Neuronal stem cell (in vitro differentiated cells): ENCODE measurements at regions not wholly inside any gene's neighbourhood (a gene's known extent, or its start where the extent isn't known, plus 50 kb on each side); places are given as distances from the start of the nearest gene placed in this dataset.
A peak's percentile ranks its signal among the peaks of the same experiment; 100 is the strongest.

Experiments used
- DNase-seq: peaks from one replicate; pipeline ENCODE4 v3.0.0-alpha.2; 2013; ENCODE audit warnings: low spot score
- H2AFZ ChIP-seq: one replicate; pipeline ENCODE4 v1.6.1; 2013; ENCODE audit warnings: mild to moderate bottlenecking, low read length, inconsistent platforms
- H2AK5ac ChIP-seq: 2 replicates; pipeline ENCODE4 v1.6.1; 2013; ENCODE audit warnings: low read depth, mild to moderate bottlenecking, inconsistent platforms, low read length, moderate library complexity, mixed read lengths
- H2BK120ac ChIP-seq: 2 replicates; pipeline ENCODE4 v1.6.1; 2013; ENCODE audit warnings: low read depth, mild to moderate bottlenecking, inconsistent platforms, low read length, moderate library complexity, mixed read lengths
- H2BK12ac ChIP-seq: one replicate; pipeline ENCODE4 v1.6.1; 2013; ENCODE audit warnings: low read length, inconsistent platforms
- H2BK15ac ChIP-seq: 2 replicates; pipeline ENCODE4 v1.6.1; 2013; ENCODE audit warnings: mild to moderate bottlenecking, low read length, inconsistent platforms, mixed read lengths
- H2BK5ac ChIP-seq: one replicate; pipeline ENCODE4 v1.6.1; 2013; ENCODE audit warnings: inconsistent platforms, mild to moderate bottlenecking, low read length, moderate library complexity
- H3K14ac ChIP-seq: one replicate; pipeline ENCODE4 v1.6.1; 2013; ENCODE audit warnings: low read length, inconsistent platforms
- H3K18ac ChIP-seq: 2 replicates; pipeline ENCODE4 v1.6.1; 2013; ENCODE audit warnings: low read length, inconsistent platforms
- H3K23ac ChIP-seq: 2 replicates; pipeline ENCODE4 v1.6.1; 2013; ENCODE audit warnings: low read depth, mild to moderate bottlenecking, mixed read lengths, low read length, inconsistent platforms; ENCODE audit not compliant: poor library complexity
- H3K27ac ChIP-seq: replicated peaks from 3 replicates; pipeline ENCODE4 v1.5.1; 2013; ENCODE audit warnings: low read length, inconsistent platforms
- H3K27me3 ChIP-seq, 3 experiments: 2 replicates each; pipeline ENCODE4 v1.6.1; 2013; ENCODE audit warnings: low read length in 3 of 3, mild to moderate bottlenecking in 2 of 3, inconsistent platforms in 1 of 3, low read depth in 1 of 3, mixed read lengths in 1 of 3, moderate library complexity in 1 of 3; ENCODE audit not compliant: control insufficient read depth in 3 of 3, insufficient read depth in 3 of 3
- H3K36me3 ChIP-seq, 2 donors: replicated peaks in 1 of 2; 2 replicates each; pipeline ENCODE4 v1.6.1; 2013; ENCODE audit warnings: low read length in 2 of 2; ENCODE audit not compliant: control insufficient read depth in 2 of 2, insufficient read depth in 2 of 2
- H3K4ac ChIP-seq: 2 replicates; pipeline ENCODE4 v1.6.1; 2013; ENCODE audit warnings: inconsistent platforms, mild to moderate bottlenecking, low read length, moderate library complexity
- H3K4me1 ChIP-seq, 2 donors: 1 replicate in 1 of 2; 2 replicates in 1 of 2; pipeline ENCODE4 v1.6.1; 2013; ENCODE audit warnings: low read length in 2 of 2, low read depth in 1 of 2; ENCODE audit not compliant: control insufficient read depth in 2 of 2, insufficient read depth in 1 of 2
- H3K4me2 ChIP-seq: one replicate; pipeline ENCODE4 v1.6.1; 2013; ENCODE audit warnings: mild to moderate bottlenecking, low read length, inconsistent platforms; ENCODE audit not compliant: insufficient read depth, poor library complexity, severe bottlenecking
- H3K4me3 ChIP-seq, 2 donors: 2 replicates each; pipeline ENCODE4 v1.5.1; 2013; ENCODE audit warnings: low read length in 2 of 2, mild to moderate bottlenecking in 2 of 2, inconsistent platforms in 1 of 2, moderate library complexity in 1 of 2
- H3K79me1 ChIP-seq: one replicate; pipeline ENCODE4 v1.6.1; 2013; ENCODE audit warnings: low read depth, mild to moderate bottlenecking, inconsistent platforms, low read length, moderate library complexity
- H3K9ac ChIP-seq: one replicate; pipeline ENCODE4 v1.6.1; 2013; ENCODE audit warnings: mild to moderate bottlenecking, low read depth, low read length, inconsistent platforms; ENCODE audit not compliant: poor library complexity
- H3K9me3 ChIP-seq, 2 donors: replicated peaks in 1 of 2; 2 replicates each; pipeline versions ENCODE3 to v1.6.1; 2013; ENCODE audit warnings: low read length in 2 of 2, mild to moderate bottlenecking in 2 of 2, inconsistent platforms in 1 of 2, low read depth in 1 of 2, mixed read lengths in 1 of 2, moderate library complexity in 1 of 2; ENCODE audit not compliant: control insufficient read depth in 2 of 2, insufficient read depth in 1 of 2
- H4K8ac ChIP-seq: one replicate; pipeline ENCODE4 v1.6.1; 2013; ENCODE audit warnings: low read depth, mild to moderate bottlenecking, inconsistent platforms, low read length, moderate library complexity
- H4K91ac ChIP-seq: one replicate; pipeline ENCODE4 v1.6.1; 2013; ENCODE audit warnings: low read length, low read depth, mild to moderate bottlenecking, inconsistent platforms; ENCODE audit not compliant: poor library complexity
- WGBS, 2 donors: extraction: QIAGEN DNeasy Blood & Tissue Kit; methylation state at CpG; one replicate each; pipeline ENCODE4 v1.1.7; 2013; ENCODE audit warnings: missing lambda C conversion rate in 2 of 2, mixed read lengths in 1 of 2; ENCODE audit not compliant: insufficient read length in 2 of 2, insufficient replicate concordance in 1 of 2; ENCODE audit errors: extremely low coverage in 2 of 2; 5-methylcytosine and 5-hydroxymethylcytosine counted together

GRCh38 chr7:41275255-41275654 lies 427.6 kb downstream of the INHBA start:
- no peak overlapping the region for H3K4me2 ChIP-seq
- H4K8ac ChIP-seq: no peak overlapping the region
- H2BK15ac ChIP-seq: no peak overlapping the region
- no peak overlapping the region for H2BK120ac ChIP-seq
- no peak for DNase-seq
- no peak overlapping the region for H2BK12ac ChIP-seq
- H2BK5ac ChIP-seq: no peak overlapping the region
- no peak overlapping the region for H3K9ac ChIP-seq
- no peak overlapping the region for H3K18ac ChIP-seq
- no peaks in the 10 kb centered on the region for H3K9me3 ChIP-seq
- no peak overlapping the region for H4K91ac ChIP-seq
- peak overlapping the region; percentile 3 for H2AFZ ChIP-seq
- H3K23ac ChIP-seq: no peak overlapping the region
- H3K27me3 ChIP-seq: no peaks in the 10 kb centered on the region
- H3K14ac ChIP-seq: no peak overlapping the region
- no peak overlapping the region for H3K4ac ChIP-seq
- no peak overlapping the region for H3K27ac ChIP-seq
- peaks cover 0 to 4% of the 10 kb centered on the region in 2 donors for H3K4me1 ChIP-seq
- H2AK5ac ChIP-seq: no peak overlapping the region
- WGBS, 2 donors: no CpG with 5 or more reads among the region's 9 CpGs
- no peaks in the 10 kb centered on the region for H3K79me1 ChIP-seq
- no peak overlapping the region for H3K4me3 ChIP-seq
- no peaks in the 10 kb centered on the region for H3K36me3 ChIP-seq

GRCh38 chr7:41274179-41274578 lies 428.7 kb downstream of the INHBA start:
- Histone ChIP-seq H2AFZ (peak overlapping the region; percentile 31), H2BK15ac (no peak overlapping the region), H3K9me3 (no peaks in the 10 kb centered on the region), H3K27me3 (no peaks in the 10 kb centered on the region), H3K4me3 (no peak overlapping the region), H3K18ac (peak overlapping the region; percentile 5), H3K9ac (no peak overlapping the region), H2BK12ac (no peak overlapping the region), H3K36me3 (no peaks in the 10 kb centered on the region), H3K4me1 (peaks cover 0 to 4% of the 10 kb centered on the region in 2 donors), H3K27ac (no peak overlapping the region), H3K23ac (no peak overlapping the region), H2AK5ac (no peak overlapping the region), H3K79me1 (no peaks in the 10 kb centered on the region), H2BK120ac (no peak overlapping the region), H2BK5ac (no peak overlapping the region), H3K4me2 (no peak overlapping the region), H3K4ac (no peak overlapping the region), H3K14ac (no peak overlapping the region), H4K8ac (no peak overlapping the region), H4K91ac (no peak overlapping the region)
- no CpG with 5 or more reads among the region's 5 CpGs for WGBS, 2 donors
- no peak for DNase-seq

DNA sequence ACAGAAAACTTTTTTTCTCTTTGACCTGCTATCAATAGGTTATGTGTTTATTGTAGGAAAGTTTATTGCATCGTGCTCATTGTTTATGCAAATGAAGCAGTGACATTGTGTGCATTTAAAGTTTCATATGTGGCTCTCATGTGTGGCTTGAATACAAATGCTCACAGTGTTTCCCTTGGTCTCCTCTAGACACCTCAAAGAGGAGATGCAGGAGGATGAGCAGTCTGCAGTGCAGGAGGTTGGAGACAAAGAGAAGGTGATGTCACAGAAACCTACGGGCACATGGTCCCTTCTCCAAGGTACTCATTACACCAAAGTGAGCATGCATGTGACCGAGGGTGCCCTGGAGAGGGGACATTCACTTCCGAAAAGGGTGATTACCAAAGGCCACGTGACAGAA lies 430.2 kb downstream of the INHBA start:
- Histone ChIP-seq H2BK5ac (no peak overlapping the region), H4K8ac (no peak overlapping the region), H3K23ac (no peak overlapping the region), H3K79me1 (no peaks in the 10 kb centered on the region), H2AK5ac (no peak overlapping the region), H3K36me3 (no peaks in the 10 kb centered on the region), H4K91ac (no peak overlapping the region), H3K9me3 (no peaks in the 10 kb centered on the region), H3K18ac (no peak overlapping the region), H3K14ac (no peak overlapping the region), H3K27me3 (no peaks in the 10 kb centered on the region), H3K4me3 (peak overlapping the region in 1 of 2 donors; percentile 25), H2BK12ac (no peak overlapping the region), H3K4me1 (peaks cover 0 to 4% of the 10 kb centered on the region in 2 donors), H3K4ac (no peak overlapping the region), H3K27ac (no peak overlapping the region), H2AFZ (no peak overlapping the region), H2BK120ac (no peak overlapping the region), H2BK15ac (no peak overlapping the region), H3K9ac (no peak overlapping the region), H3K4me2 (no peak overlapping the region)
- WGBS, 2 donors: no CpG with 5 or more reads among the region's 5 CpGs
- no peak for DNase-seq

DNA sequence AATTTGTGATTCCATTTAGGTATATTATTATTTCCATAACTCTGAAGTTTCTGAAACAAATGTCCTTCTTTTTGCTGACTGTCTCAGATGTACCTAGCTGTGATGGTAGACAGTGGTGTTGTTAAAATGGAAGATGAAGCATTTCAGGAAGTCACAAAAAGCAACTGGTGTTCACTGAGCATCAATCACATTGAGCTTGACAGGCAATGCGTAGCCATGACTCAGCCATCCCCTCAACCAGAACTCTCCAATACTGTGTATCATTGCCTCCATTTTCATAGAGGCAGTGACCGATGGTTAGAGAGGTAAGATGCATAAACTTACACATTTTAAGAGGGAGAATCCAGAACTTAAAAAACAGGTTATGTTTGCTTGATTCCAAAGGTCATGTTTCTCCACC lies 434.0 kb downstream of the INHBA start:
- no peak overlapping the region for H3K9ac ChIP-seq
- H3K27me3 ChIP-seq: no peaks in the 10 kb centered on the region
- H3K4me3 ChIP-seq: no peak overlapping the region
- no peaks in the 10 kb centered on the region for H3K36me3 ChIP-seq
- no peak overlapping the region for H2BK120ac ChIP-seq
- no peak overlapping the region for H2BK12ac ChIP-seq
- no peak overlapping the region for H2AFZ ChIP-seq
- no peak for DNase-seq
- no peaks in the 10 kb centered on the region for H3K9me3 ChIP-seq
- no peak overlapping the region for H2BK15ac ChIP-seq
- no peak overlapping the region for H4K91ac ChIP-seq
- H3K18ac ChIP-seq: no peak overlapping the region
- H2AK5ac ChIP-seq: no peak overlapping the region
- no peak overlapping the region for H3K27ac ChIP-seq
- H2BK5ac ChIP-seq: no peak overlapping the region
- H3K4me1 ChIP-seq: no peaks in the 10 kb centered on the region
- no peak overlapping the region for H3K14ac ChIP-seq
- no peak overlapping the region for H3K4ac ChIP-seq
- H3K4me2 ChIP-seq: no peak overlapping the region
- no peak overlapping the region for H3K23ac ChIP-seq
- no CpG with 5 or more reads among the region's 2 CpGs for WGBS, 2 donors
- H4K8ac ChIP-seq: no peak overlapping the region
- H3K79me1 ChIP-seq: no peaks in the 10 kb centered on the region
